ENCODE measurements at regions not wholly inside any gene's neighbourhood (a gene's known extent, or its start where the extent isn't known, plus 50 kb on each side); places are given as distances from the start of the nearest gene placed in this dataset.

- Histone ChIP-seq H3K36me3 (ENCODE audit: insufficient read depth, low read length) (no peaks in the 10 kb centered on the region), H3K79me2 (ENCODE audit: control insufficient read depth, insufficient read depth, low read length, unreplicated experiment) (no peaks in the 10 kb centered on the region), H2AFZ (ENCODE audit: low read length, unreplicated experiment) (no peak overlapping the region), H3K27me3 (ENCODE audit: insufficient read depth, low read length) (peaks cover 19% of the 10 kb centered on the region), H3K4me1 (ENCODE audit: control insufficient read depth, insufficient read depth, low read length, unreplicated experiment) (no peaks in the 10 kb centered on the region), H3K27ac (ENCODE audit: low read depth, low read length) (no peak overlapping the region), H3K4me3 (ENCODE audit: low read depth, low read length) (no peak overlapping the region)
These were observed 143.3 kb upstream of the MGAT5 start for GRCh38 chr2:134110532-134110931.

GRCh38 chr2:134117676-134118075, 136.2 kb upstream of the MGAT5 start:
- H3K27me3 ChIP-seq (ENCODE audit: insufficient read depth, low read length), result peaks cover 19% of the 10 kb centered on the region
- no peaks in the 10 kb centered on the region for H3K36me3 ChIP-seq (ENCODE audit: insufficient read depth, low read length)
- H3K79me2 ChIP-seq (ENCODE audit: control insufficient read depth, insufficient read depth, low read length, unreplicated experiment), result peaks cover 13% of the 10 kb centered on the region
- H3K4me3 ChIP-seq (ENCODE audit: low read depth, low read length), result no peak overlapping the region
- no peak overlapping the region for H3K27ac ChIP-seq (ENCODE audit: low read depth, low read length)
- no peak overlapping the region for H2AFZ ChIP-seq (ENCODE audit: low read length, unreplicated experiment)
- H3K4me1 ChIP-seq (ENCODE audit: control insufficient read depth, insufficient read depth, low read length, unreplicated experiment), result peaks cover 12% of the 10 kb centered on the region

- peak overlapping the region; percentile 34 for H3K27ac ChIP-seq (ENCODE audit: low read depth, low read length)
These were observed 135.4 kb upstream of the MGAT5 start for GRCh38 chr2:134118279-134119116.

GRCh38 chr2:134119117-134119712, 134.7 kb upstream of the MGAT5 start:
- H2AFZ ChIP-seq (ENCODE audit: low read length, unreplicated experiment), result peak overlapping the region; percentile 77
- H3K4me1 ChIP-seq (ENCODE audit: control insufficient read depth, insufficient read depth, low read length, unreplicated experiment), result peaks cover 20% of the 10 kb centered on the region
- H3K36me3 ChIP-seq (ENCODE audit: insufficient read depth, low read length), result no peaks in the 10 kb centered on the region
- peak overlapping the region; percentile 88 for H3K4me3 ChIP-seq (ENCODE audit: low read depth, low read length)
- H3K27me3 ChIP-seq (ENCODE audit: insufficient read depth, low read length), result peaks cover 7% of the 10 kb centered on the region; the same call in 1 of the 2 replicates
- peak overlapping the region; percentile 34; the same call in 1 of the 2 replicates for H3K27ac ChIP-seq (ENCODE audit: low read depth, low read length)
- peaks cover 28% of the 10 kb centered on the region for H3K79me2 ChIP-seq (ENCODE audit: control insufficient read depth, insufficient read depth, low read length, unreplicated experiment)

More at GRCh38 chr2:134118279-134119116, 135.4 kb upstream of the MGAT5 start:
- H3K79me2 ChIP-seq (ENCODE audit: control insufficient read depth, insufficient read depth, low read length, unreplicated experiment), result peaks cover 21% of the 10 kb centered on the region
- peaks cover 14% of the 10 kb centered on the region; the same call in 1 of the 2 replicates for H3K27me3 ChIP-seq (ENCODE audit: insufficient read depth, low read length)
- H2AFZ ChIP-seq (ENCODE audit: low read length, unreplicated experiment), result peak overlapping the region; percentile 77
- no peaks in the 10 kb centered on the region for H3K36me3 ChIP-seq (ENCODE audit: insufficient read depth, low read length)
- peak overlapping the region; percentile 88; the same call in 1 of the 2 replicates for H3K4me3 ChIP-seq (ENCODE audit: low read depth, low read length)
- H3K4me1 ChIP-seq (ENCODE audit: control insufficient read depth, insufficient read depth, low read length, unreplicated experiment), result peaks cover 16% of the 10 kb centered on the region

GRCh38 chr2:134119713-134120405, 134.0 kb upstream of the MGAT5 start:
- Histone ChIP-seq H3K27ac (ENCODE audit: low read depth, low read length) (peak overlapping the region; percentile 27; the same call in 1 of the 2 replicates), H3K36me3 (ENCODE audit: insufficient read depth, low read length) (no peaks in the 10 kb centered on the region), H2AFZ (ENCODE audit: low read length, unreplicated experiment) (peak overlapping the region; percentile 87), H3K4me1 (ENCODE audit: control insufficient read depth, insufficient read depth, low read length, unreplicated experiment) (peaks cover 23% of the 10 kb centered on the region), H3K27me3 (ENCODE audit: insufficient read depth, low read length) (peaks cover 5% of the 10 kb centered on the region; the same call in 1 of the 2 replicates), H3K79me2 (ENCODE audit: control insufficient read depth, insufficient read depth, low read length, unreplicated experiment) (peaks cover 32% of the 10 kb centered on the region), H3K4me3 (ENCODE audit: low read depth, low read length) (peak overlapping the region; percentile 88)

GRCh38 chr2:134120406-134120732, 133.5 kb upstream of the MGAT5 start:
- Histone ChIP-seq H3K79me2 (ENCODE audit: control insufficient read depth, insufficient read depth, low read length, unreplicated experiment) (peaks cover 37% of the 10 kb centered on the region), H3K27ac (ENCODE audit: low read depth, low read length) (peak overlapping the region; percentile 27; the same call in 1 of the 2 replicates), H2AFZ (ENCODE audit: low read length, unreplicated experiment) (peak overlapping the region; percentile 87), H3K4me1 (ENCODE audit: control insufficient read depth, insufficient read depth, low read length, unreplicated experiment) (peaks cover 23% of the 10 kb centered on the region), H3K36me3 (ENCODE audit: insufficient read depth, low read length) (no peaks in the 10 kb centered on the region), H3K27me3 (ENCODE audit: insufficient read depth, low read length) (no peaks in the 10 kb centered on the region), H3K4me3 (ENCODE audit: low read depth, low read length) (peak overlapping the region; percentile 88)

GRCh38 chr2:134120733-134121630, 132.9 kb upstream of the MGAT5 start:
- H3K79me2 ChIP-seq (ENCODE audit: control insufficient read depth, insufficient read depth, low read length, unreplicated experiment), result peaks cover 40% of the 10 kb centered on the region
- peak overlapping the region; percentile 27; the same call in 1 of the 2 replicates for H3K27ac ChIP-seq (ENCODE audit: low read depth, low read length)

GRCh38 chr2:134122610-134123009, 131.3 kb upstream of the MGAT5 start:
- peaks cover 51% of the 10 kb centered on the region for H3K79me2 ChIP-seq (ENCODE audit: control insufficient read depth, insufficient read depth, low read length, unreplicated experiment)
- H3K27me3 ChIP-seq (ENCODE audit: insufficient read depth, low read length), result no peaks in the 10 kb centered on the region
- no peak overlapping the region for H3K27ac ChIP-seq (ENCODE audit: low read depth, low read length)
- no peak overlapping the region for H3K4me3 ChIP-seq (ENCODE audit: low read depth, low read length)
- H3K4me1 ChIP-seq (ENCODE audit: control insufficient read depth, insufficient read depth, low read length, unreplicated experiment), result peaks cover 23% of the 10 kb centered on the region
- no peaks in the 10 kb centered on the region for H3K36me3 ChIP-seq (ENCODE audit: insufficient read depth, low read length)
- no peak overlapping the region for H2AFZ ChIP-seq (ENCODE audit: low read length, unreplicated experiment)

More at GRCh38 chr2:134120733-134121630, 132.9 kb upstream of the MGAT5 start:
- Histone ChIP-seq H3K27me3 (ENCODE audit: insufficient read depth, low read length) (no peaks in the 10 kb centered on the region), H3K4me1 (ENCODE audit: control insufficient read depth, insufficient read depth, low read length, unreplicated experiment) (peaks cover 23% of the 10 kb centered on the region), H3K4me3 (ENCODE audit: low read depth, low read length) (peak overlapping the region; percentile 88), H2AFZ (ENCODE audit: low read length, unreplicated experiment) (peak overlapping the region; percentile 87), H3K36me3 (ENCODE audit: insufficient read depth, low read length) (no peaks in the 10 kb centered on the region)

GRCh38 chr2:134123332-134123731, 130.5 kb upstream of the MGAT5 start:
- Histone ChIP-seq H3K27me3 (ENCODE audit: insufficient read depth, low read length) (no peaks in the 10 kb centered on the region), H3K4me1 (ENCODE audit: control insufficient read depth, insufficient read depth, low read length, unreplicated experiment) (peaks cover 23% of the 10 kb centered on the region), H3K27ac (ENCODE audit: low read depth, low read length) (no peak overlapping the region), H3K4me3 (ENCODE audit: low read depth, low read length) (no peak overlapping the region), H3K36me3 (ENCODE audit: insufficient read depth, low read length) (no peaks in the 10 kb centered on the region), H3K79me2 (ENCODE audit: control insufficient read depth, insufficient read depth, low read length, unreplicated experiment) (peaks cover 53% of the 10 kb centered on the region), H2AFZ (ENCODE audit: low read length, unreplicated experiment) (no peak overlapping the region)

All from ACC112 (cell line).